Cardiac muscle cell (in vitro differentiated cells and primary cell): ENCODE measurements at regions not wholly inside any gene's neighbourhood (a gene's known extent, or its start where the extent isn't known, plus 50 kb on each side); places are given as distances from the start of the nearest gene placed in this dataset.
A peak's percentile ranks its signal among the peaks of the same experiment; 100 is the strongest.

Experiments used
- DNase-seq, 2 donors: peaks; one replicate each; pipeline versions ENCODE4 v3.0.0 to v3.0.0-alpha.2; 2010 to 2017; ENCODE audit warnings: low read depth in 1 of 2, low spot score in 1 of 2
- H3K27ac ChIP-seq: fragments of 200-600 bp; sonication (generic); 2 replicates; pipeline ENCODE4 v1.5.1; 2016
- H3K27me3 ChIP-seq: fragments of 200-600 bp; sonication (generic); 2 replicates; pipeline ENCODE4 v1.6.0; 2016; ENCODE audit warnings: control low read depth
- H3K36me3 ChIP-seq: fragments of 200-600 bp; sonication (generic); 2 replicates; pipeline ENCODE4 v1.5.1; 2016; ENCODE audit warnings: control low read depth
- H3K4me1 ChIP-seq: fragments of 200-600 bp; sonication (generic); 2 replicates; pipeline ENCODE4 v1.8.1; 2017; ENCODE audit warnings: low read depth, mild to moderate bottlenecking, mixed run types
- H3K4me3 ChIP-seq: fragments of 200-600 bp; sonication (generic); 2 replicates; pipeline ENCODE4 v1.5.1; 2016; ENCODE audit warnings: mild to moderate bottlenecking
- H3K9me3 ChIP-seq: fragments of 200-600 bp; sonication (generic); 2 replicates; pipeline ENCODE4 v1.5.1; 2017; ENCODE audit warnings: low read depth, mild to moderate bottlenecking, control low read depth
- TF ChIP-seq, protein P1 (sequence below): IDR thresholded peaks from 2 replicates; pipeline ENCODE4 v1.5.1; 2012; ENCODE audit warnings: low read depth, mild to moderate bottlenecking, low read length

DNA sequence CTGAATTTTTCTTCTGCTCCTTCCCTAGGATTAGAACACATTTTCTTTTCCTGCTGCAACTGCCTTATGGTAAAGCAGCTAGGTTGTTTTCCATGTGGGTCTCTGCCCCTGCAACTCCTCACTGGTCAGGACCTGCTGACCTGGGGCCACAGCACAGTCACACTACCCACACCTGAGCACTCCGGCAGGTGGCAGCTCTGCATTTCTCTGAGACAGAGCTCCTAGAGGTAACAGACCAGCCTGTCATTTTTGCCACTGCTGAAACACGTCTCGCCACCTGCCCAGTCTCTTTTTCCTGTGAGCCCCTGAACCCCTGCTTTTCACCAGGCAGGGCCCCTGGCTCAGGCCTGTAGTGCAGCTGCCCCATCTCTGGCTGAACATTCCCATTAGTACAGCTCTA lies 609.6 kb downstream of the HINT1 start:
- H3K9me3 ChIP-seq: no peaks in the 10 kb centered on the region

DNA sequence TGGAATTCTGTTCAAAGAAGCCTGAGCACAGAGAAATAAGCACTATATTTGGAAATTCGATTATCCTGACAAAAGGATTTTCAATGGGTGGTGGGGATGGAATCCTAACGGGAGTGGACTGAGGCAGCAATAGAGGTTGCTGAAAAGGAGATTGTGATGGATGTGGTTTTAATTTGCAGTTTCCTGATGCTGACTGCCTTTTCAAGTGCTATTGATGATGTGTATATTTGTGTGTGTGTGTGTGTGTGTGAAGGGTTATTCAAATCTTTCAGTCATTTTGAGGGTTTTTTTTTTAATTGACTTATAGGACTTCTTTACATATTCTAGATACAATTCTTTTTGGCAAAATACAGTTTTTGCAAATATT lies 614.5 kb downstream of the HINT1 start:
- Histone ChIP-seq H3K4me1 (no peaks in the 10 kb centered on the region), H3K9me3 (no peaks in the 10 kb centered on the region), H3K27me3 (no peaks in the 10 kb centered on the region), H3K36me3 (no peaks in the 10 kb centered on the region), H3K4me3 (no peak overlapping the region), H3K27ac (no peak overlapping the region)
- TF ChIP-seq, protein P1, sequence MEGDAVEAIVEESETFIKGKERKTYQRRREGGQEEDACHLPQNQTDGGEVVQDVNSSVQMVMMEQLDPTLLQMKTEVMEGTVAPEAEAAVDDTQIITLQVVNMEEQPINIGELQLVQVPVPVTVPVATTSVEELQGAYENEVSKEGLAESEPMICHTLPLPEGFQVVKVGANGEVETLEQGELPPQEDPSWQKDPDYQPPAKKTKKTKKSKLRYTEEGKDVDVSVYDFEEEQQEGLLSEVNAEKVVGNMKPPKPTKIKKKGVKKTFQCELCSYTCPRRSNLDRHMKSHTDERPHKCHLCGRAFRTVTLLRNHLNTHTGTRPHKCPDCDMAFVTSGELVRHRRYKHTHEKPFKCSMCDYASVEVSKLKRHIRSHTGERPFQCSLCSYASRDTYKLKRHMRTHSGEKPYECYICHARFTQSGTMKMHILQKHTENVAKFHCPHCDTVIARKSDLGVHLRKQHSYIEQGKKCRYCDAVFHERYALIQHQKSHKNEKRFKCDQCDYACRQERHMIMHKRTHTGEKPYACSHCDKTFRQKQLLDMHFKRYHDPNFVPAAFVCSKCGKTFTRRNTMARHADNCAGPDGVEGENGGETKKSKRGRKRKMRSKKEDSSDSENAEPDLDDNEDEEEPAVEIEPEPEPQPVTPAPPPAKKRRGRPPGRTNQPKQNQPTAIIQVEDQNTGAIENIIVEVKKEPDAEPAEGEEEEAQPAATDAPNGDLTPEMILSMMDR: no peak
- no peak for DNase-seq

More for the DNA sequence above, 609.6 kb downstream of the HINT1 start:
- TF ChIP-seq, protein P1: no peak
- no peak overlapping the region for H3K27ac ChIP-seq
- H3K4me1 ChIP-seq: no peaks in the 10 kb centered on the region
- no peaks in the 10 kb centered on the region for H3K36me3 ChIP-seq
- peak in 1 of 2 donors; percentile 7 for DNase-seq
- no peaks in the 10 kb centered on the region for H3K27me3 ChIP-seq
- no peak overlapping the region for H3K4me3 ChIP-seq

DNA sequence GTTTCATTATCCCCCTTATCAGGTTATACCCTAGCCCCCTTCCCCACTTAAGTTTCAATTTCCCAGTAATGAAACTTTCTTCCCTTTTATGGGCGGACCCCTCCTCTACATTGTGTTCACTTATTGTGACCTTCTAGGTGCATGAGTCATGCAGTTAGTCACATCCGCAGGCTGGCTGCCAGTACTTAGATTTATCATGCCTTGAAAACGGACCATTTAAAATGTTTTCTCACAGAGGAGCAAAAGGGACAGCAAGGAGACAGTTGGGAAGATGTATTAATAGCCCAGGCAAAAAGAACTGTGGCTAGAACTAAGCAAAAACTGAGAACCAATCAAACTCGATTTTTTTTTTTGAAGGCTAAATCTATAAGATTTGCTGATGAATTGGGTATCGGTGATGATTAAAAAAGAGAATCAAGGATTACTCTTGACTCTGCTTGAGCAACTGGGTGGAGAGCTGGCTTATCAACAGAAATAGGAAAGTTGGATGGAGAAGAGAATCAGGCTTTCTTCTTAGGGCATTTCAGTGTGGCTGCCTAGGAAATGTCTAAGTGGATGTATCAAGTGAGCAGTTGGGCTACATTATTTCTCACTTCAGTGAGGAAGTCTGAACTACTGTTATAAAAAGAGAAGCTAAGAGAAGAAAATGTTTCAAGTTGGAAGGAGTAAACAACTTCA lies 615.0 kb downstream of the HINT1 start:
- Histone ChIP-seq H3K36me3 (no peaks in the 10 kb centered on the region), H3K4me1 (no peaks in the 10 kb centered on the region), H3K9me3 (no peaks in the 10 kb centered on the region), H3K27ac (no peak overlapping the region), H3K4me3 (no peak overlapping the region), H3K27me3 (no peaks in the 10 kb centered on the region)
- DNase-seq: peak in 1 of 2 donors; percentile 78
- TF ChIP-seq, protein P1: no peak

DNA sequence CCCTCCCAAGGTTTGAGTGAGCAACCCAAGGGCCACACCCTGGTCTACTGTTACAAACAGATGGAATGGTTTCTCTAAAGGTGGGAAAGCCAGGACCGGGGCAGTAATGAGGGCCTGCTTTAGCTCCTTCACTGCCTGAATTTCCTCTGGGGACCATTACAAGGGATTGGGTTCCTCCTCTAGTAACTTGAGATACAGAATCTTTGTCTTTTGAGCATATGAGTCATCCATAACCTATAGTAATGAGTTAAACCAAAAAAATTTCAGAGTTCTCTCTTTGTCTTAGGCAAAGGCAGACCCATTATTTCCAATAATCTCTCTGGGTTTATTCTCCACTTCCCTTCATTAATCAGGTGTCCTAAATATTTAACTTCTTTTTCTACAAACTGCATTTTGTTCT lies 618.8 kb downstream of the HINT1 start:
- H3K9me3 ChIP-seq: no peaks in the 10 kb centered on the region
- DNase-seq: no peak
- no peak overlapping the region for H3K27ac ChIP-seq
- H3K27me3 ChIP-seq: no peaks in the 10 kb centered on the region
- no peak overlapping the region for H3K4me3 ChIP-seq
- no peaks in the 10 kb centered on the region for H3K36me3 ChIP-seq
- H3K4me1 ChIP-seq: no peaks in the 10 kb centered on the region
- TF ChIP-seq, protein P1: no peak

DNA sequence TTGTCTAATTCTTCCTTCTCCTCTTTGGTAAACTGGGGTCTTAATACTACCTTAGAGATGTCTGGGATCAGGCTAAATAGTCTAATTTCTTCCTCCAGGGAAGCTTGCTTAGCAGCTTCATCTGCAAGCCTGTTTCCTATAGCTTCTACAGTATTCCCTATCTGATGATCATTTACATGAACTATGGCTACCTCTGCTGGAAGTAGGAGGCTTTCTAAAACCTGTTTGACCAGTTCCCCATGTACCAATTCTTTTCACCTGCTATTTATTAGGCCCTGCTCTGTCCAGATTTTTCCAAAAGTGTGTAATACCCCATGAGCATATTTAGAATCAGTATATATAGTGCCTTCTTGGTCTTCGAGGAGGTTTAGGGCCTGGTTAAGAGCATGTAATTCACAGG lies 619.8 kb downstream of the HINT1 start:
- DNase-seq: no peak
- Histone ChIP-seq H3K4me1 (no peaks in the 10 kb centered on the region), H3K27me3 (no peaks in the 10 kb centered on the region), H3K36me3 (no peaks in the 10 kb centered on the region), H3K9me3 (no peaks in the 10 kb centered on the region), H3K27ac (no peak overlapping the region), H3K4me3 (no peak overlapping the region)
- TF ChIP-seq, protein P1: no peak
